Peyer's patch (tissue), 4 donors: ENCODE measurements at regions not wholly inside any gene's neighbourhood (a gene's known extent, or its start where the extent isn't known, plus 50 kb on each side); places are given as distances from the start of the nearest gene placed in this dataset.

ENCODE experiments used
- CTCF ChIP-seq, 6 experiments: fragments of 450-650 bp in 4 of 6; fragments of 200-600 bp in 2 of 6; sonication (generic) in 1 of 6; IDR thresholded peaks; one replicate each; pipeline ENCODE4 v1.5.1; 2017 to 2019; ENCODE audit warnings: antibody characterized with exemption in 6 of 6, mild to moderate bottlenecking in 3 of 6, moderate library complexity in 1 of 6
- POLR2A ChIP-seq, 2 donors: fragments of 450-650 bp; IDR thresholded peaks; one replicate each; pipeline ENCODE4 v1.5.1; 2017; ENCODE audit warnings: antibody characterized with exemption in 2 of 2, mild to moderate bottlenecking in 2 of 2, moderate library complexity in 2 of 2

GRCh38 chr2:2755990-2756389, 424.9 kb upstream of the MYT1L start:
- TF ChIP-seq CTCF (IDR thresholded peaks at IDR 0.05): no peak
- TF ChIP-seq POLR2A (IDR thresholded peaks at IDR 0.05): no peak
